ENCODE measurements at regions not wholly inside any gene's neighbourhood (a gene's known extent, or its start where the extent isn't known, plus 50 kb on each side); places are given as distances from the start of the nearest gene placed in this dataset.

GRCh38 chr17:79407385-79407784, 203.5 kb downstream of the RBFOX3 start:
- no peak for TF ChIP-seq CTCF (IDR thresholded peaks at IDR 0.05)
- no peak for TF ChIP-seq POLR2A (IDR thresholded peaks at IDR 0.05)
- TF ChIP-seq EP300 (IDR thresholded peaks at IDR 0.05) = no peak

Measured in tibial nerve (tissue), 4 donors.